ENCODE measurements at regions not wholly inside any gene's neighbourhood (a gene's known extent, or its start where the extent isn't known, plus 50 kb on each side); places are given as distances from the start of the nearest gene placed in this dataset.

DNA sequence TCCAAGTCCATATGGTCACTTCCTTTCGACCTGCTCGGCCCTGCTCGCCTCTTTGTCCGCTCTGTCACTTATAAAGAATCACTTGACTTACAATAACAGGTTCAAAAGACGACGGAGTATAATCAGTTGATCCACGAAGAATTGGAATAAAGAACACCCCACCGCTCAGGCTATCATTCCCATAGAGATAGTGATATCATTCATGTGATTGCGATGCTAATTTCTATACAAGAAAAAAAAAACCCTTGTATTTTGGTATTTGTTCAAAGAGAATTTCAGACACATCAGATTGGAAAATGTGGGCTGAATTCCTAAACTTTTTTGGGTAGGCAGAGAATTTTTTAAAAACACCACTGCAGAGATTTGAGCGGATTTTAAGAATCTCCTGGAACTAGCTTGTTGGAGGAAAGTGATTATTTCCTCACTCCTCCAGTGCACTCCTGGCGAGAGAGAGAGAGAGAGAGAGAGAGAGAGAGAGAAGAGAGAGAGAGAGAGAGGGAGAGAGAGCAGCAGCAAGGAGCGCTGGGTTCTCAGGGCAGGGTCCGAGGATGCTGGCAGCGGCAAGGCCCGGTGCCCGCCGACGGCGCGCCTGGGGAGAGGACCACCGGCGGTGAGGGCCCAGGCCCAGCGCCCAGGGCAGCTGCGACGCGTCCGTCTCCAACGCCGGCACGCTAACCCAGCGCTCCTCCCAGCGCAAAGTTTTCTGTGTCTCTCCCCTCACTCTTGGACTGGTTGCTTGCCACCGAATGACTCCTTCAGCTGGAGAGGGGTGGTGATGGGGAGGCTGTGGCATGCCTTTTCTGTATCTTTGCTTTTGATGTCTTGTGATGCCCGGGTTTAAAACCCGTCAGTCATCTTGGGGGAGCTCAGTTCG, 149.0 kb upstream of the ZNF536 start:
- no peaks in the 10 kb centered on the region for H3K36me3 ChIP-seq (ENCODE audit: control insufficient read depth, insufficient read depth, low read length)
- no peak overlapping the region for H3K27ac ChIP-seq (ENCODE audit: insufficient read depth, low read length, poor library complexity, severe bottlenecking)
- no peak for DNase-seq
- peaks cover 25% of the 10 kb centered on the region for H3K27me3 ChIP-seq (replicated peaks; ENCODE audit: control insufficient read depth, insufficient read depth, low read length, poor library complexity, severe bottlenecking)
- H3K4me1 ChIP-seq (ENCODE audit: control insufficient read depth, insufficient read depth, low read length, poor library complexity, severe bottlenecking): peaks cover 15% of the 10 kb centered on the region
- no peaks in the 10 kb centered on the region for H3K9me3 ChIP-seq (ENCODE audit: control insufficient read depth, low read length)
- no peak overlapping the region for H3K4me3 ChIP-seq (ENCODE audit: insufficient read depth, low read depth, low read length, poor library complexity, severe bottlenecking)

DNA sequence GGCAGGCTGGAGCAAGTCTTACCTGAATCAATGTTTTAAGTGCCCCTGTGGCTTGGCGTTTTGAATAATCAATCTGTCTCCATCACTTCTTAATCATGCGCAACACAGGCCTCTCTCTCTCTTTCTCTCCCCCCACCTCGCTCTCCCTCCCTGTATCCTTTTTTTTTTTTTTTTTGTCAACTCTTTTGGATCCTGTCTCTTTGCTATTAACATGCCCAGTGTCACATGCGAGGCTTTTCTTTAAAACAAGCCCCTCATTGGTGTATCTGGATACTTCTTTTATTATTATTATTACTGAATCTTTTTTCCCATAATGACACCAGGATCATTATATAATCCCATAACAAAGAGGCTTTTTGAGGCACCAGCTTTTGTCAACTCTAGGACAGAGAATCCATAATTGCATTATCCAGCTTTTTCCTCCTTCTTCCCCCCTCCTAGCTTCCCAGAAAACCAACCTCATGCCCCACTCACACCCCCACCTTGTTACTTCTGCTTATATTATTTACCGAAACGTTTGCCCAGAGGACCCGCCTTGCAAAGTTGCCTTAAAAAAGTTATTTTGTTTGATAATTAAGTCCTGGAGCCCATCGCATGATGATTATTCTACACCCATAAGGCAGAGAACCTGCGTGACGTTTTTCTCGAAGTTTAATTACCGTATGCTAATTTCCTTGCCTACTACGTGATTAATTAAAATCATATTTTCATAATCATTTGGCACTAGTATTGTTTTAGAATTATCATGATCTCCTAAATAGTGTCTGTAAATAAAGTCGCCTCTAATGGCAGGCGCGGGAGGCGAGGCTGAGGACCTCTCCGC, 148.1 kb upstream of the ZNF536 start:
- Histone ChIP-seq H3K4me1 (ENCODE audit: control insufficient read depth, insufficient read depth, low read length, poor library complexity, severe bottlenecking) (peaks cover 15% of the 10 kb centered on the region), H3K27ac (ENCODE audit: insufficient read depth, low read length, poor library complexity, severe bottlenecking) (no peak overlapping the region), H3K9me3 (ENCODE audit: control insufficient read depth, low read length) (no peaks in the 10 kb centered on the region), H3K27me3 (replicated peaks; ENCODE audit: control insufficient read depth, insufficient read depth, low read length, poor library complexity, severe bottlenecking) (peaks cover 27% of the 10 kb centered on the region), H3K36me3 (ENCODE audit: control insufficient read depth, insufficient read depth, low read length) (no peaks in the 10 kb centered on the region), H3K4me3 (ENCODE audit: insufficient read depth, low read depth, low read length, poor library complexity, severe bottlenecking) (no peak overlapping the region)
- no peak for DNase-seq

DNA sequence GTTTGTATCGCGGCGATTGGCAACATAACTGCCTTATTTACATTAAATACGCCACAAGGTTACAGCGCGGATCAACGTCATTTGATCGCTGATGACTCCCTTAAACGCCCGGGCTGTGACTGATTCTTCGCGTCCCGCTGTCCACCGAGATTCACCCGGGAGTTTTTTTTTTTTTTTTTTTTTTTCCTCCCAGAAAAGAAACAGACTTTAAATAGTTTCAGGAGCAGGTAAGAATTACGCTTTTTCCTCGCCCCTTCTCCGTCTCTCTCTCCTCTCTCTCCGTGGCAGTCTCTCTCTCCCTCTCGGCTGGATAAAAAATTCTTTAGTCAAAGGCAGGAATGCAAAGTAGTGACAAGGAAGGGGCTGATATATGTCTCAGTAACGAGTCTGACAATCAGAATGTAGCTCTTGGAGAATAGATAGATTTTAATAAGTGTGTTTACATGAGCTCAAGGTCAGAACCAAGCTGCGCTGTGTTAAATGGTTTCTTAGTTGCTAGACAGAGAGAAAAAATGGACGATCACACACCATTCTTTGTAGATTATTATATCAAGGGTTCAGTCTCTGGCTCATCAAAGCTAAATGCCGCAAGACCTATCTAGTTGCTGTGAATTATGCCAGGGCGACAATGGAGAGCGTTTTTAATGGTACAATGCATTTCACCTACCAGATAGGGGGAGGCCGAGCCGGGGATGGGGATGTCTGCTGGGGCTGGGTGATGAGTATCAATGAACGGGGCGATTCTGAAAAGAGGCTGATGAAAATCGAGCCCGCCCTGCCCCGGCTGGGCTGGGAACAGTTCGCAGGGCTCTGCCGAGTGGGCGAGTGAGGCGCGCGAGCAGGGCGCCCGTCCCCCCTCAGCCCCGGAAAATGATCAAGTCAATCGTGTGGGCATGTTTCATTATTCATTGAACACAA, 147.2 kb upstream of the ZNF536 start:
- Histone ChIP-seq H3K9me3 (ENCODE audit: control insufficient read depth, low read length) (no peaks in the 10 kb centered on the region), H3K27me3 (replicated peaks; ENCODE audit: control insufficient read depth, insufficient read depth, low read length, poor library complexity, severe bottlenecking) (peaks cover 27% of the 10 kb centered on the region), H3K36me3 (ENCODE audit: control insufficient read depth, insufficient read depth, low read length) (no peaks in the 10 kb centered on the region), H3K4me3 (ENCODE audit: insufficient read depth, low read depth, low read length, poor library complexity, severe bottlenecking) (no peak overlapping the region), H3K27ac (ENCODE audit: insufficient read depth, low read length, poor library complexity, severe bottlenecking) (no peak overlapping the region), H3K4me1 (ENCODE audit: control insufficient read depth, insufficient read depth, low read length, poor library complexity, severe bottlenecking) (peaks cover 15% of the 10 kb centered on the region)
- DNase-seq: no peak

DNA sequence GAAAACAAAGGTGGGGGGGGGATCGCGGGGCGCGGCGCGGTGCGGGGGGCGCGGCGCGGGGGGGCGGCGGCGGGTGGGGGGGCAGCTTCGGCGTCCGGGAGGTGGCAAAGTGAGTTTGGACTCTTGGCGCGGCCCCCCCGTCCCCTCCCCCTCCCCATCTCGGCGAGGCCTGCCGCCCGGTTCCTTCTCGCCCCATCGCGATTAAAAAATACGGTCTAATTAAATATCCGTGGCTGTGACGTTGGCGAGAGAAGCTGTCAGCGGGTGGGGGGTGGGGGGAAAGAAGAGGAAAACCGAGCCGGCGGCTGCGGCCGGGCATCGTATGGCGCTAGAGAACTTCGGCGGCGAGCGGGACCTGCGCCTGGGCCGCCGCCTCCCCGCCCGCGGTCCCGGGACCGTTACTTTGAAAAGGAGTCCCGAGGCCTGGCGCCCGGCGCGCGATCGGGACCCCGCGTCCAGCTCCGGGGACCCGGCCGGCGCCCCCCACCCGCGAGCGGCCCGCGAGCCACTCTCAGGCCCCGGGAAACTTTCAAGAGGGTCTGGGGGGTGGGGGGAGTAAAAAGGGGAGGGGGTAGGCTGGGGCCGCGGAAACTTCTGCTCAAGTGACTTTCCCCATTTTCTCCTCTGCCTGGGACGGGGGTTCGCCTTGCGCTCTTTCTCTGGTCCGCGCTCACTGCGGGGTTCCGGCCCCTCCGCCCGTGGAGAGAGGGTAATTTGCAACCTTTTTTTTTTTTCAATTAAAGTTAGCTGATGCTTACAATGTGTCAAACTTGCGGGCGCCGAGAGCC, 146.3 kb upstream of the ZNF536 start:
- H3K27ac ChIP-seq (ENCODE audit: insufficient read depth, low read length, poor library complexity, severe bottlenecking): no peak overlapping the region
- H3K4me3 ChIP-seq (ENCODE audit: insufficient read depth, low read depth, low read length, poor library complexity, severe bottlenecking): peak overlapping the region; percentile 35
- peaks cover 35% of the 10 kb centered on the region for H3K27me3 ChIP-seq (replicated peaks; ENCODE audit: control insufficient read depth, insufficient read depth, low read length, poor library complexity, severe bottlenecking)

DNA sequence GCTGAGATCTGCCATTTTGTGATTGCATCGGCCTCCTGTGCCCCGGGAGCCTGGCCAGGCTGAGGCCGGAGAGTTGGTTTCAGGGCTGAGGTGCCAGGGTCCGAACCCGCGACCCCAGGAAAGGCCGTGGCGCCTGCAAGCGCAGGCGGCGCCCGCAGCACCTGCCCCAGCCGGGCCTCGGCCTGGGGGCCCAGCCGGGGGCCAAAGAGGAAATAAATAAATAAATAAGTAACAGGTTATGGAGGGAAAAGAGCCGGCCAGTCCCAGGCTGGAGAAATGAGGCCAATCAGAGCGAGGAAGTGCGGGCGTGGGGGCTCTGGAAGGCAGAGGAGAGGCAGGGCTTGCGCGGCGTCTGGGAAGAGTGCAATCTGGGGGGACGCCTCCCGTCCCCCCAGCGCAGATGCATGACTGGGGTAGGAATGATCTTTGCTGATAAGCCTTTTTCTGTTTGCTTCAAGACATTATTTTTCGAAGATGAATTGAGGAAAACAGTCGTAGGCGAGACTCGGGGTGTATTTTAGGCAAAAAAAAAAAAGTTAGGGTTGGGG, 145.6 kb upstream of the ZNF536 start:
- H3K27me3 ChIP-seq (replicated peaks; ENCODE audit: control insufficient read depth, insufficient read depth, low read length, poor library complexity, severe bottlenecking): peaks cover 38% of the 10 kb centered on the region
- DNase-seq: no peak
- no peaks in the 10 kb centered on the region for H3K36me3 ChIP-seq (ENCODE audit: control insufficient read depth, insufficient read depth, low read length)
- H3K9me3 ChIP-seq (ENCODE audit: control insufficient read depth, low read length): no peaks in the 10 kb centered on the region
- H3K4me3 ChIP-seq (ENCODE audit: insufficient read depth, low read depth, low read length, poor library complexity, severe bottlenecking): peak overlapping the region; percentile 35
- H3K4me1 ChIP-seq (ENCODE audit: control insufficient read depth, insufficient read depth, low read length, poor library complexity, severe bottlenecking): peaks cover 15% of the 10 kb centered on the region
- no peak overlapping the region for H3K27ac ChIP-seq (ENCODE audit: insufficient read depth, low read length, poor library complexity, severe bottlenecking)

More for the DNA sequence above, 146.3 kb upstream of the ZNF536 start:
- no peak for DNase-seq
- H3K4me1 ChIP-seq (ENCODE audit: control insufficient read depth, insufficient read depth, low read length, poor library complexity, severe bottlenecking): peaks cover 15% of the 10 kb centered on the region
- H3K9me3 ChIP-seq (ENCODE audit: control insufficient read depth, low read length): no peaks in the 10 kb centered on the region
- no peaks in the 10 kb centered on the region for H3K36me3 ChIP-seq (ENCODE audit: control insufficient read depth, insufficient read depth, low read length)

DNA sequence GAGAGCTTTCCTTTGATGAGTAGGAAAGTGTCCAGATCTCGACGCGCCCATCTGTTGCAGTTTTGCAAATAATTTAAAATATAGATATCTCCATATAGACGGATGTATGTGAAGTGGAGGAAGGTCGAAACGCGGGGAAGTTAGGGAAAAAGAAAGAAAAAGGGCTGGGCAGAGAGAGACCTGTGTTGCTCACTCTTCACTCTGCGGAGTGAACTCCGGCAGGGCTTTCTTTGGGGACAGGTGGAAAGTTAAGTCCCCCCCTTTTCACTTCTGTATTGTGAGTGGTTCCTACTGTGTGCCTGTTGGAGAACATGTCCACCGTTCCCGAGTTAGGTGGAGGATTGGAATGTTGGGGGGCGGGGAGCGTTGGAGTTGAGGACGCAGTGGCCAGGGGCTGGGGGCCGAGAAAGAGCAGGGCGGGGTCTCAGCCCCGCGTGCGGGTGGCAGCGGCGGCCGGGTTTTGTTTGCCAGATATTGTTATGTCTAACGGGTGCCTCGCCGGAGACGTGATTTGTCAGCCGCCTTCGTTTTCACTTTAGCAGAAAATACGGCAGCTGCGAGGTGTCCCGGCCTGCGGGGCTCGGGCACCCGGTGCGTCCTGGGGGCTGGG, 145.1 kb upstream of the ZNF536 start:
- Histone ChIP-seq H3K27me3 (replicated peaks; ENCODE audit: control insufficient read depth, insufficient read depth, low read length, poor library complexity, severe bottlenecking) (peaks cover 34% of the 10 kb centered on the region), H3K27ac (ENCODE audit: insufficient read depth, low read length, poor library complexity, severe bottlenecking) (no peak overlapping the region), H3K9me3 (ENCODE audit: control insufficient read depth, low read length) (no peaks in the 10 kb centered on the region), H3K4me1 (ENCODE audit: control insufficient read depth, insufficient read depth, low read length, poor library complexity, severe bottlenecking) (peaks cover 15% of the 10 kb centered on the region), H3K36me3 (ENCODE audit: control insufficient read depth, insufficient read depth, low read length) (no peaks in the 10 kb centered on the region), H3K4me3 (ENCODE audit: insufficient read depth, low read depth, low read length, poor library complexity, severe bottlenecking) (peak overlapping the region; percentile 35)
- no peak for DNase-seq

DNA sequence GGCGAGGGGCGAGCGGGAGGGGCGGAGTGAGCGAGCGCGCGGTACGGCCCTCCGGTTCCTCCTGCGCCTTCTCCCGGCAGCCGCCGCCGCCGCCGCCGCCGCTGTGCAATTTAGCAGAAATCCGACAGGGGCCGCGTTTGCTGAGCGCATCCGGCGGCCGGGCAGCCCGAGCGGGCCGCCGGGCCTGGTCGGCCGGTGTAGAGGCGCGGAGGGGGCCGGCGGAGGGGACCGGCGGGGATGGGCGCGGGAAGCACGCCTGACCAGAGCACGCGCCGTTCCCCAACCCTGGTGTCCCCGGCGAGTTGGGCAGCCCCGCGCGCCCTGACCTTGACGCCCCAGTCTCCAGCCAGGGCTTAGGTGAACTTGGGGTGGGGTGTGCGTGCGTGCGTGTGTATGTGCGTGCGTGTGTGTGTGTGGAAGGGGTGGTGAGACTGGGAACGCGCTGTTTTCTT, 144.5 kb upstream of the ZNF536 start:
- Histone ChIP-seq H3K27me3 (replicated peaks; ENCODE audit: control insufficient read depth, insufficient read depth, low read length, poor library complexity, severe bottlenecking) (peaks cover 34% of the 10 kb centered on the region), H3K4me1 (ENCODE audit: control insufficient read depth, insufficient read depth, low read length, poor library complexity, severe bottlenecking) (peaks cover 15% of the 10 kb centered on the region), H3K27ac (ENCODE audit: insufficient read depth, low read length, poor library complexity, severe bottlenecking) (no peak overlapping the region), H3K36me3 (ENCODE audit: control insufficient read depth, insufficient read depth, low read length) (no peaks in the 10 kb centered on the region), H3K9me3 (ENCODE audit: control insufficient read depth, low read length) (no peaks in the 10 kb centered on the region), H3K4me3 (ENCODE audit: insufficient read depth, low read depth, low read length, poor library complexity, severe bottlenecking) (peak overlapping the region; percentile 35)
- peak in 1 of 3 donors; percentile 2 for DNase-seq

DNA sequence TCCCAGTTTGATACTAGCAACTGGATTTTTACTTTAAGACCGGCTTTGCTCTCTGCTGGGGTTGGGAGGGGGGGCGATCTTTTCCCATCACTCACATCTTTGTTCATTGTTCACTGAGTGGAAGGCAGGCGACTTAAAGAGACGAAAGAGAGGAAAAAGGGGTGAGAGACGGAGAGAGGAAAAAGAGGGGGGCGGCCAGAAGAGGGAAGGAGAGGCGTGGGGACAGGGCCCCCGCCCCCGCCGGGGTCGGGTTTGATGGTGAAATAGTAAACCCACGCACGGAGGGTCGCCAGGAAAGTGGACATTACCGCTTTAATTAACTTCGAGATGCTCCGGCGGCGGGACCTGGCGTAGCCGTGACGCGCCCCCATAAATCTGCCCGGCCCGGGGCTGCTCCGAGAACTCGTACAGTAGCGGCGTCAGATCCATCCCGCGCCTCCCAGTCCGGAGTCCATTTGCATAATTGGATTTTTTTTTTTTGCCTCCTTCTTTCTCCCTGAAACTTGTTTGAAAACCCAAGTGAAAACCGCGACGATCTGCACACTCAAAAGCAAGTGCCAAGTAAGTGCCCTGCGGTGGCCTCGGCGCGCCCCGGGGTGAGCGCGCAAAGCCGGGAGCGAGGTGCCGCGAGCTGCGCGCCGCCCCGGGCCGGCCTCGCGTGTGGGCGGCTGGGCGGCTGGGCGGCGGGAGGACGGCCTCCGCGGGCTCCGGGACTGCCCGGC, 143.9 kb upstream of the ZNF536 start:
- Histone ChIP-seq H3K4me1 (ENCODE audit: control insufficient read depth, insufficient read depth, low read length, poor library complexity, severe bottlenecking) (peaks cover 15% of the 10 kb centered on the region), H3K4me3 (ENCODE audit: insufficient read depth, low read depth, low read length, poor library complexity, severe bottlenecking) (no peak overlapping the region), H3K27ac (ENCODE audit: insufficient read depth, low read length, poor library complexity, severe bottlenecking) (no peak overlapping the region), H3K9me3 (ENCODE audit: control insufficient read depth, low read length) (no peaks in the 10 kb centered on the region), H3K27me3 (replicated peaks; ENCODE audit: control insufficient read depth, insufficient read depth, low read length, poor library complexity, severe bottlenecking) (peaks cover 34% of the 10 kb centered on the region), H3K36me3 (ENCODE audit: control insufficient read depth, insufficient read depth, low read length) (no peaks in the 10 kb centered on the region)
- DNase-seq: no peak
